CD4-positive, alpha-beta T cell treated with Interleukin-2 at 100 ng/mL for 4 hours (primary cell): ENCODE measurements at regions not wholly inside any gene's neighbourhood (a gene's known extent, or its start where the extent isn't known, plus 50 kb on each side); places are given as distances from the start of the nearest gene placed in this dataset.
"Not testable (repeated sequence)": the region's sequence is repeated elsewhere in the genome, so short reads cannot be mapped to it uniquely, and the experiment has no call there.

Experiments
- DNase-seq: peaks from one replicate; pipeline ENCODE4 v3.0.0-alpha.2; 2020; ENCODE audit warnings: low spot score

- no peak for DNase-seq
These were observed 313.1 kb upstream of the TMPRSS15 start for GRCh38 chr21:18716578-18717138.

- no peak for DNase-seq
These were observed 318.6 kb upstream of the TMPRSS15 start for GRCh38 chr21:18722193-18722592.

GRCh38 chr21:18723171-18723570 is 319.6 kb upstream of the TMPRSS15 start:
- DNase-seq, result no peak

GRCh38 chr21:18725653-18726052 is 322.1 kb upstream of the TMPRSS15 start:
- DNase-seq, result no peak

- DNase-seq, result no peak
These were observed 338.4 kb upstream of the TMPRSS15 start for GRCh38 chr21:18741954-18742353.

GRCh38 chr21:18743531-18743930 is 339.9 kb upstream of the TMPRSS15 start:
- DNase-seq, result no peak

GRCh38 chr21:18744840-18745239 is 341.3 kb upstream of the TMPRSS15 start:
- DNase-seq, result no peak

- DNase-seq, result not testable (repeated sequence)
These were observed 349.3 kb upstream of the TMPRSS15 start for GRCh38 chr21:18752894-18753293.

GRCh38 chr21:18756272-18756671 is 352.7 kb upstream of the TMPRSS15 start:
- not testable (repeated sequence) for DNase-seq

GRCh38 chr21:18759267-18759666 is 355.7 kb upstream of the TMPRSS15 start:
- no peak for DNase-seq

GRCh38 chr21:18759751-18760161 is 356.2 kb upstream of the TMPRSS15 start:
- DNase-seq, result no peak

GRCh38 chr21:18760247-18760646 is 356.7 kb upstream of the TMPRSS15 start:
- DNase-seq, result no peak

- DNase-seq, result no peak
These were observed 361.1 kb upstream of the TMPRSS15 start for GRCh38 chr21:18764720-18765119.

- DNase-seq, result no peak
These were observed 366.0 kb upstream of the TMPRSS15 start for GRCh38 chr21:18769599-18769998.

- no peak for DNase-seq
These were observed 368.3 kb upstream of the TMPRSS15 start for GRCh38 chr21:18771845-18772380.

GRCh38 chr21:18772404-18772803 is 368.8 kb upstream of the TMPRSS15 start:
- DNase-seq, result no peak

- no peak for DNase-seq
These were observed 369.3 kb upstream of the TMPRSS15 start for GRCh38 chr21:18772897-18773296.

GRCh38 chr21:18776936-18777335 is 373.4 kb upstream of the TMPRSS15 start:
- no peak for DNase-seq

GRCh38 chr21:18782721-18783120 is 379.1 kb upstream of the TMPRSS15 start:
- no peak for DNase-seq

- no peak for DNase-seq
These were observed 397.9 kb upstream of the TMPRSS15 start for GRCh38 chr21:18801468-18801867.

GRCh38 chr21:18803624-18804023 is 400.0 kb upstream of the TMPRSS15 start:
- DNase-seq, result no peak

- no peak for DNase-seq
These were observed 406.6 kb upstream of the TMPRSS15 start for GRCh38 chr21:18810136-18810535.

GRCh38 chr21:18812308-18812707 is 408.7 kb upstream of the TMPRSS15 start:
- DNase-seq, result no peak

- DNase-seq, result no peak
These were observed 415.9 kb upstream of the TMPRSS15 start for GRCh38 chr21:18819507-18819906.
